Neural crest cell (in vitro differentiated cells): ENCODE measurements at regions not wholly inside any gene's neighbourhood (a gene's known extent, or its start where the extent isn't known, plus 50 kb on each side); places are given as distances from the start of the nearest gene placed in this dataset.

Experiments
- DNase-seq: peaks from one replicate; pipeline ENCODE4 v3.0.0; 2021; ENCODE audit warnings: low read depth, mixed read lengths, low spot score
- H3K27ac Mint-ChIP-seq: one replicate; pipeline ENCODE4 v1.8.0; 2021; ENCODE audit warnings: mild to moderate bottlenecking, mixed read lengths; ENCODE audit not compliant: unreplicated experiment
- H3K27me3 Mint-ChIP-seq: 2 replicates; pipeline ENCODE4 v1.8.0; 2021; ENCODE audit warnings: low read depth, mild to moderate bottlenecking, mixed read lengths
- H3K36me3 Mint-ChIP-seq: 2 replicates; pipeline ENCODE4 v1.8.0; 2021; ENCODE audit warnings: low read depth, mild to moderate bottlenecking, mixed read lengths
- H3K4me1 Mint-ChIP-seq: 2 replicates; pipeline ENCODE4 v1.8.0; 2021; ENCODE audit warnings: mixed read lengths
- H3K4me3 Mint-ChIP-seq: one replicate; pipeline ENCODE4 v1.8.0; 2021; ENCODE audit warnings: mild to moderate bottlenecking, mixed read lengths
- H3K9me3 Mint-ChIP-seq: 2 replicates; pipeline ENCODE4 v1.8.0; 2021; ENCODE audit warnings: mixed read lengths
- CTCF ChIP-seq: fragments of 200-600 bp; sonication (generic); conservative IDR thresholded peaks from 2 replicates; pipeline ENCODE4 v1.5.0; 2021; ENCODE audit warnings: antibody characterized with exemption, mild to moderate bottlenecking

- Mint-ChIP-seq H3K9me3 (peaks cover 15% of the 10 kb centered on the region), H3K4me1 (peaks cover 10% of the 10 kb centered on the region), H3K4me3 (no peak overlapping the region), H3K36me3 (no peaks in the 10 kb centered on the region), H3K27ac (no peak overlapping the region), H3K27me3 (no peaks in the 10 kb centered on the region)
- peak; percentile 27 for TF ChIP-seq CTCF
- no peak for DNase-seq
These were observed 72.4 kb upstream of the CXCL12 start for GRCh38 chr10:44457259-44457658.

- no peak overlapping the region for H3K4me3 Mint-ChIP-seq
- H3K27ac Mint-ChIP-seq, result no peak overlapping the region
- no peaks in the 10 kb centered on the region for H3K36me3 Mint-ChIP-seq
- no peak for DNase-seq
- peaks cover 20% of the 10 kb centered on the region for H3K4me1 Mint-ChIP-seq
- no peak for TF ChIP-seq CTCF
- H3K9me3 Mint-ChIP-seq, result peaks cover 13% of the 10 kb centered on the region
- H3K27me3 Mint-ChIP-seq, result no peaks in the 10 kb centered on the region
These were observed 73.9 kb upstream of the CXCL12 start for GRCh38 chr10:44458671-44459413.

GRCh38 chr10:44459671-44460070 lies 74.8 kb upstream of the CXCL12 start:
- no peaks in the 10 kb centered on the region for H3K36me3 Mint-ChIP-seq
- no peak for TF ChIP-seq CTCF
- H3K9me3 Mint-ChIP-seq, result peaks cover 13% of the 10 kb centered on the region
- H3K4me3 Mint-ChIP-seq, result no peak overlapping the region
- H3K4me1 Mint-ChIP-seq, result peaks cover 25% of the 10 kb centered on the region
- no peaks in the 10 kb centered on the region for H3K27me3 Mint-ChIP-seq
- no peak overlapping the region for H3K27ac Mint-ChIP-seq
- DNase-seq, result no peak

GRCh38 chr10:44460416-44460815 lies 75.5 kb upstream of the CXCL12 start:
- Mint-ChIP-seq H3K4me1 (peaks cover 25% of the 10 kb centered on the region), H3K27me3 (no peaks in the 10 kb centered on the region), H3K36me3 (no peaks in the 10 kb centered on the region), H3K27ac (no peak overlapping the region), H3K9me3 (peaks cover 10% of the 10 kb centered on the region), H3K4me3 (no peak overlapping the region)
- DNase-seq, result no peak
- TF ChIP-seq CTCF, result no peak

GRCh38 chr10:44462338-44462914 lies 77.5 kb upstream of the CXCL12 start:
- no peak for DNase-seq
- H3K9me3 Mint-ChIP-seq, result no peaks in the 10 kb centered on the region
- no peak overlapping the region for H3K4me3 Mint-ChIP-seq
- H3K36me3 Mint-ChIP-seq, result no peaks in the 10 kb centered on the region
- no peak overlapping the region for H3K27ac Mint-ChIP-seq
- H3K27me3 Mint-ChIP-seq, result no peaks in the 10 kb centered on the region
- TF ChIP-seq CTCF, result no peak
- peaks cover 25% of the 10 kb centered on the region for H3K4me1 Mint-ChIP-seq
